HK-2 (cell line): ENCODE measurements at regions not wholly inside any gene's neighbourhood (a gene's known extent, or its start where the extent isn't known, plus 50 kb on each side); places are given as distances from the start of the nearest gene placed in this dataset.

ENCODE experiments used
- DNase-seq: peaks from one replicate; pipeline ENCODE4 v3.0.0-alpha.2; 2018; ENCODE audit not compliant: unreplicated experiment

GRCh38 chr10:62626817-62627216 is 177.7 kb upstream of the ADO start:
- no peak for DNase-seq

DNA sequence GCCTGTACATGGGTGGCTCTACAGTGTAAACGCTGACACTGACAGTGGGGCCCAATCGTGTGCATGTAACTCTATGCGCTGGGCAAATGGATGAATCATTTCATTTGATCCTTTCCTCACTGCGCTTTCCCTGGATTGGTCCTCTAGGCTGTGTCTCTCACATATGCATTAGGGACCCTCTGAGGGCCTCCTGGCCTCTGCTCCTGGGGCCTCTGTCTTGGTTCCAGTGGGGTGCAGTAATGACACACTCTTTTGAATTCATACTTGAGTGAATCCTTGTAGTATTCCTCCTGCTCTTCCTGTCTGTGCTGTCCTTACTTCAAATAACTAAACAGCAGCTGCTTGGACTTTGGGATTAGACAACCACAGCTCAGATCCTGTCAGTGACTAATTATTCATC is 176.5 kb upstream of the ADO start:
- no peak for DNase-seq

- DNase-seq, result no peak
Measured at GRCh38 chr10:62631241-62631640, 173.3 kb upstream of the ADO start.

- no peak for DNase-seq
Measured at GRCh38 chr10:62632071-62632809, 172.3 kb upstream of the ADO start.

GRCh38 chr10:62633976-62634375 is 170.5 kb upstream of the ADO start:
- no peak for DNase-seq

DNA sequence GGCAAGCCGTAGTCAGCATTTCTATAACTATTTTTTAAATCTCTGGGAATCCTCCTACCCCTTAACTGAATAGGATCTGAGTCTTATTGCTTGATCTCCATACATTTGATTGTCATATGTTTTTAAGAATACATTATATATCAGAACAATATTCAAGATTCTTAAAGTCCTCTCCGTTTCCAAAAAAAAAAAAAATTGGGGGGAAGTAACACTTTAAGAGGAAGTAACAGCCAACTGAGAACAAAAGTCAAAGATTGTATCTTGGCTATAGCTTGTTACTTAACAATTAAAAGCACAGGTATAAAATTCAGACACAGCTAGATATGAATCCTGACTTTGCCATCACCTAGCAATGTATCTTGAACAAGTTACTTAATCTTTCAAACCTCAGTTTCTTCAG is 169.9 kb upstream of the ADO start:
- no peak for DNase-seq

DNA sequence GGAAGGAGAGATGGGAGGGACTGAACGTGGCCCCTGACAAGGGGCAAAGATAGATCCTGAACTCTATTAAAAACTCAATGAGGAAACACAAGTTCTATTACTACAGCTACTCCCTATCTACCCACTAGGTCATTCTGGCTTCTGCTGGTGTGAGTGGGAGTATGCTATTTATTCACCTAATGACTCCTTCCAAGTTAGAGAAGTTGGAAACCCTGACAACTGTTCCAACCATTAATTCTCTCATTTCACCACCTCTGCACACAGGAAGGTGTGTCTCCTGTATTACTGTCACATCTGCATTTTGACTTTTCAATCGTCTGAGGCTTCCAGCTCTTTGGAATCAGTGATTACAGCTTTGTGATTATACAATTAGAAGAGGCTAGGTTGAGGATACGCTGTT is 169.4 kb upstream of the ADO start:
- DNase-seq, result no peak

- DNase-seq, result no peak
Measured at GRCh38 chr10:62636825-62637248, 167.7 kb upstream of the ADO start.

DNA sequence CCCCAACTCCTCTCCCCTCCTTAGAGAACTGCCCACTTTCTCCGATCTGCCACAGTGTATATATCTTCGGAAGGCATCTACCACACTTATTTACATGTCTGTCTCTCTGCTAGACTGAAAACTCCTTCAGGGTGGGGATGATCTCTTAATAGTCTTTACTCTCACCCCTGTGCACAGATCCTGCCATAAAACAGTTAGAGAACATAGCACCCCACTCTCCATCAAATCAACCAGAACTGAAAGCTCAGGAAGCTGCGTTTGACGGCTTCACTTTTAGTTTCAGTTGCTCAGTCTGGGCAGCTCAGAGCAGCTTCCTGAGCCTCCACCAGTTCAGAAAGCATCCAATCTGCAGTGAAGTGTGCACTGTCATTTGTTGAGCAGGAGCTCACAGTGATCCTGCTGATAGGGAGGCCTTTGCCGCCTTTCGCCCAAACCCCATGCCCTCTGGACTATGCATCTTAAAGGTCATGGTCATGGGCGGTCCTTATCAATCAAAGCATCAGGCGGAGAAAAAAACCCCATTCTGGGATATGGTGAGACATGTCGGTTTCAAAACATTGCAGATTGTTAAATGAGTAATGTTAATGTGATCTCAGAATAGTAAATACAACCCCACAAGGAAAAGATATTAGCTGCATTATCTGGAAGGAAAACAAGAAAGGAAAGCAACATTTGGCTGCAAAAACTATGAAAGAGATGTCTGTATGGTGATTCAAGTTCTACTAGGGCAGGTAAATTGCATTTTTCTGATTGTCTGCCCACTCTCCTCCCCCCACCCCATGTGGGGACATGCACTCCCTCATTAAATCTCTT is 167.1 kb upstream of the ADO start:
- DNase-seq, result no peak

DNA sequence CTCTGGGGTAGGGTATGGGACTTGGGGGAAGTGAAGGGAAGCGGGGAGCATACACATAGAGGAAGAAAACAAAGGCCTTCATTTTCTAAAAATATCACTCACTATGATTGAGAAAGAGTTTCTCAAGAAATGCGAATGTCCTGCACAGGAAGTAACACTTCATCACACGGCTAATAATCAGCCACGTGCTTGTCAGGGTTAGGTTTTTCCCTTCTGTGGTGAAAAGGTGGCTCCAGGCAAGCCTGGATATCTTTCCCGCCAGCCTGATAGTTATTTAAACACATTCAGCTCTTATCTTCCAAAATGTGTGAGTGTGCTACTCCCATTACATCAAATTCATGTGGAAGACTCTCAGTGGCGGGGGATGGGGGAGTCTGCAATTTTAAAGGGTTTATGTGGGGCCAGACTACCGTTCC is 166.4 kb upstream of the ADO start:
- no peak for DNase-seq

GRCh38 chr10:62639144-62639543 is 165.4 kb upstream of the ADO start:
- DNase-seq, result no peak

DNA sequence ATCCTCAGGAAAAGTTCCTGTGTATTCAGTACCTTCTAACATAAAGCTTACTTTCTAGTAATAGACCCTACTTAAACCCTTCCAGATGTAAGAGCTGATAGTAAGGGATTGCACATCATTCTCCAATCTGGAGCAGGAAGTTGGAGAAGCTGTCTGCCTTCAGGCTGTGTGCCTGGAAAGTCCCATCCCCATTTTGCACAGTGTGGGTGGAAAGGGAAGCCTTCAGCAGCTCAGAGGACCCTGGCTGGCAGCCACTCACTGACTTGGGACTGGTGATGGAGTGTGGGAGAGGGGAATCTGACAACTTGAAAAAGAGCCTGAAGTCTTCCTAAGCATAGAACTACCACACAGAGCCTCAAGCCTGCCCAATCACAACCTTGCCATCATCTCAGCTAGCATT is 164.1 kb upstream of the ADO start:
- DNase-seq, result no peak

DNA sequence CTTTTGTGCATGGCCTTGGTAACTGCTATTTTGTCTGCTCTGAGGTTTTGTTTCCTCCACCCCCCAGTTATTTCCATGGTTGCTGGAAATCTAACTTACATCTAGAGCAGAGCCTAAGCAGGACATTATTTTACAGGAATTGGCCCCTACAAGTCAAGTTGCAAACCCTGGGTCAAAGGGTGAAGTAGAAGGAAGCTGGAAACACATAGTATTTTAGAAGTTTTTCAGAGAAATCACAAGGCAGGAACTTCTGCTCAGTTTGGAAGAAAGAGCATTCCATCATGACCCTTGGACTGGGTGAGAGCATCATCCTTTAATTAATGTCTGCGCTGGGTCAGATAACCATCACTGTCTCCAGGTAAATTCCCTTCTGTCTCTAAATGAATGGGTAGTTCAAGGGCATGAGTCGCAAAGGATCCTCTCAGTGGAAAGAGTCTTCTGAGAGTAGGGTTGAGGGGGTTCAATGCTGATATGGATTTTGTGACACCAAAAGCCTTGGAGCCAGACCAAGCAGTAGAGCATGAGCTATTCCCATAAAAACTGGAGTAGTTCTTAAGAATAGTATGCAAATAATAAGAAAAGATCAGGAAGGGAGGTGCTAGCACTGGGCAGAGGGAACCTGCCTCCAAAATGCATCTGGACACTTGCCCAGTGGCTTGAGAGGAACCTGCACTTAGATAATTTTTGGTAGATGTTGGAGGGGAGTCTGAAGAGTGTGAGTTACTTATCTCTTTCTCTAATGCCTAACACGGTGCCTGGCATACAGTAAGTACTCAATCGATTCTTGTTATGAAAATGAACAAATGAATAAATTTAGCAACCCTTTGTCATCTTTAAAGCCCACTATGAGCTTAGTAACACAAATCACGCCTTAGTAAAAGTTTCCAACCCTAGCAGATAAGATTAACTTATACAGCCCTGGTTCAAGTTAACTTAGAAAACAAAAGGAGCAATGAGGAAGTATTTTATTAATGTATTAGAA is 160.6 kb upstream of the ADO start:
- no peak for DNase-seq

DNA sequence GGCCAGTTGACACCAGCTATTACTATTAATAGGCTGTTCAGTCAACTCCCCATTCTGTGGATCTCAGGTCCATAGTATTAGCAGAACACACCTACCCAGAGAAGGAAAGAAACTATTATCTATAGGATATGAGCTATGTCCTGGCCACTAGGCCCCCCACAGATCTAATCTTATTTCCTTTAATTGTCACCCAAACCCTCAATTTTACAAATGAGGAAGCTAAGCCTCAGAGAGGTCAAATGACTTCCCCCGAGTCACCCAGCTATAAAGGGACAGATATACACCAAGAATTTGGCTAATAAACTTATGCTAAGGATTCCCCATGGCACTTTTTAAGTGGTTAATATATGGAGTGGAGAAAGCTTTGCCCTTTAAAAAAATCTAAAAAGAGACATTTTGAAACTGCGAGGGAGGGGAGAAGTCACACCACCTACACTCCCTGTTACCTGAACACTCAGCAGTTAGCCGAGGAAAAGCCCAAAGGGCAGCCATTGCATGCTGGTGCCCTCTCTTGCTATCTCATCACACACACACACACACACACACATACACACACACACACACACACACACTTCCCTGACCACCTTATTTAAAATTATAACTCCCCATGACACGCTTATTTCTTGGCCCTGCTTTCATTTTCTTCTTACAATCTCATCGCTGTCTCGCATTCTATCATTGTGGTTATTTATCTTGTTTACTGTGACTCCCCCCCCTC is 157.0 kb upstream of the ADO start:
- DNase-seq, result no peak

DNA sequence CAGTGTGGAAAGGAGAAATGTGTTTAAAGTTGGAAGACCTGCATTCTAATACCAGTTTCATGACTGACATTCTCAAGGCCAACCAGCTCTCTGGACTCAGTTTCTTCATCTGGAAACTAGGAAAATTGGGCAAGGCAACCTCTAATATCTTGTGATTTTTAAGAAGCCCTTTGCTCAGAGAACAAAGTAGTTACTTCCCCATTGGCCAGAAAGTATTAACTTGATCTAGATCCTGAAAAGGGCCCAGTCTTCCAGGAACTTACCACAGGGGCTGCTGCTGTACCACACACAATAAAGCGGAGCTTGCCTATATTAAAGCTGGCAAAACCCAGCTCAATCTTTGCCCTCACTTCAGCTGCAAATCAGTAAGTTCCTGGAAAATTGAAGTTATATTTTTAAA is 155.6 kb upstream of the ADO start:
- no peak for DNase-seq

GRCh38 chr10:62650411-62650810 is 154.1 kb upstream of the ADO start:
- DNase-seq, result no peak

DNA sequence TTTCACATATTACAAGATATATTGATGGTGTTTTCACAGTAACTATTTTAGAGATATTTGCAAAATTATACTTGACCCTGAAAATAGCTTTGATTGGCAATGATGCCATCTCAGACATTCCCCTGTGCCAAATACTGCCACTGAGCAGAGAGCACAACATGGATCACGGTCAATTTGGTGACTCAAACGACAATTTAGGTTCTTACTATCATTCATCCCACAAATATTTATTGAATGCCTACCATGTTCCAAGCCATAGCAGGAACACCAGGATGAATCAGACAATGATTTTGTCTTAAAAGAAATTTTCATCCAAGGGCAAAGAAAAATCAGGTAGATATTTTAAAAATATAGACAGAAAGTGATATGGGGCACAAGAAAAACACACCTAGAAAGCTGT is 153.2 kb upstream of the ADO start:
- no peak for DNase-seq

- no peak for DNase-seq
Measured at GRCh38 chr10:62652114-62652513, 152.4 kb upstream of the ADO start.

DNA sequence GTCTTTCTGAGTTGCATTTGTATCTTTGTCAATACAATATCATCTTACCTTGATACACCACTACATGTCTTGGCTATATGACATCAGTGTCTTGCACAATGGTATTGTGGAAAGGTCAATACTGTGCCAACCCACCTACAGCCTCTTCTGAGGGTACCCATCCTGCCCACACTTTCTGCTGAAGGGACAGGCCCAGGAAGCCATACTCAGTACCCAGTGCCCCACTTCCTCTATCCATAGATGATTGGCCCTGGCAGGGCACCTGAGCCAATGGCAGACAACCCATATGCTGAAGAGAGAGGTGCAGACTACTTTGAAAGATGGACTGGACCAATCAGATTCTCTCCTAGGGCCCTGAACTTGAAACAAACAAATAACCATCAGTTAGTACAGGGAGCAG is 152.0 kb upstream of the ADO start:
- no peak for DNase-seq

GRCh38 chr10:62653254-62653653 is 151.3 kb upstream of the ADO start:
- no peak for DNase-seq

GRCh38 chr10:62654966-62655336 is 149.6 kb upstream of the ADO start:
- DNase-seq, result no peak
